Suprapubic skin (tissue), 4 donors: ENCODE measurements at regions not wholly inside any gene's neighbourhood (a gene's known extent, or its start where the extent isn't known, plus 50 kb on each side); places are given as distances from the start of the nearest gene placed in this dataset.
"Not testable (repeated sequence)": the region's sequence is repeated elsewhere in the genome, so short reads cannot be mapped to it uniquely, and the experiment has no call there.

ENCODE experiments used
- DNase-seq, 2 donors: peaks; one replicate each; pipeline ENCODE4 v3.0.0-alpha.2; 2019; ENCODE audit warnings: low spot score in 2 of 2
- H3K27ac ChIP-seq: fragments of 200-600 bp; sonication (generic); one replicate; pipeline ENCODE4 v1.5.1; 2019
- H3K27me3 ChIP-seq: fragments of 200-600 bp; sonication (generic); one replicate; pipeline ENCODE4 v1.5.1; 2019
- H3K36me3 ChIP-seq: fragments of 200-600 bp; sonication (generic); one replicate; pipeline ENCODE4 v1.5.1; 2019
- H3K4me1 ChIP-seq: fragments of 200-600 bp; sonication (generic); one replicate; pipeline ENCODE4 v1.5.1; 2019
- H3K4me3 ChIP-seq: fragments of 200-600 bp; sonication (generic); one replicate; pipeline ENCODE4 v1.5.1; 2019; ENCODE audit warnings: mild to moderate bottlenecking
- H3K9me3 ChIP-seq: fragments of 200-600 bp; sonication (generic); one replicate; pipeline ENCODE4 v1.5.1; 2019
- EP300 ChIP-seq: sonication (generic); formaldehyde crosslinking; IDR thresholded peaks from one replicate; pipeline ENCODE4 v1.6.1; 2017; ENCODE audit warnings: antibody characterized with exemption
- POLR2A ChIP-seq, 2 donors: fragments of 450-650 bp; IDR thresholded peaks; one replicate each; pipeline ENCODE4 v1.6.1; 2017; ENCODE audit warnings: antibody characterized with exemption in 2 of 2, mild to moderate bottlenecking in 2 of 2, moderate library complexity in 2 of 2
- POLR2AphosphoS5 ChIP-seq, 3 donors: sonication (generic); formaldehyde crosslinking; IDR thresholded peaks; one replicate each; pipeline ENCODE4 v1.6.1; 2017; ENCODE audit warnings: antibody characterized with exemption in 3 of 3
- WGBS: methylation state at CpG from one replicate; pipeline ENCODE4 v1.1.5; 2018; 5-methylcytosine and 5-hydroxymethylcytosine counted together
- TF ChIP-seq, protein P1 (sequence below), 2 donors: fragments of 200-600 bp in 1 of 2; fragments of 450-650 bp in 1 of 2; sonication (generic) in 1 of 2; IDR thresholded peaks; one replicate each; pipeline ENCODE4 v1.5.1; 2016 to 2019; ENCODE audit warnings: antibody characterized with exemption in 2 of 2, mild to moderate bottlenecking in 1 of 2, moderate library complexity in 1 of 2

DNA sequence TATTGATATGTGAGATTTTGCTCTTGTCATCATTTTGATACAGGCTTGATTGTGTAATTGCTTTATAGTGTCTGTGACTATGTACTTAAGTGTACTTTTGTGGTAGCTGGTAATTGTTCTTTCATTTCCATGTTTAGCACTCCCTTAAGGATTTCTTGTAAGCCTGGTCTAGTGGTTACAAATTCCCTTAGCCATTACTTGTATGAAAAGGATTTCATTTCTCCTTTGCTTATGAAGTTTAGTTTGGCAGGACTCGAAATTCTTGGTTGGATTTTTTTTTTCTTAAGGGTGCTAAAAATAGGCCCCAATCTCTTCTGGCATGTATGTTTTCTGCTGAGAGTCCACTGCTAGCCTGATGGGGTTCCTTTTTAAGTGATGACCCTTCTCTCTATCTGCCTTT lies 346.8 kb downstream of the JRKL start:
- Histone ChIP-seq H3K4me1 (no peaks in the 10 kb centered on the region), H3K36me3 (no peaks in the 10 kb centered on the region), H3K4me3 (no peak overlapping the region), H3K9me3 (no peaks in the 10 kb centered on the region), H3K27me3 (no peaks in the 10 kb centered on the region), H3K27ac (no peak overlapping the region)
- no peak for TF ChIP-seq EP300
- TF ChIP-seq, protein P1, sequence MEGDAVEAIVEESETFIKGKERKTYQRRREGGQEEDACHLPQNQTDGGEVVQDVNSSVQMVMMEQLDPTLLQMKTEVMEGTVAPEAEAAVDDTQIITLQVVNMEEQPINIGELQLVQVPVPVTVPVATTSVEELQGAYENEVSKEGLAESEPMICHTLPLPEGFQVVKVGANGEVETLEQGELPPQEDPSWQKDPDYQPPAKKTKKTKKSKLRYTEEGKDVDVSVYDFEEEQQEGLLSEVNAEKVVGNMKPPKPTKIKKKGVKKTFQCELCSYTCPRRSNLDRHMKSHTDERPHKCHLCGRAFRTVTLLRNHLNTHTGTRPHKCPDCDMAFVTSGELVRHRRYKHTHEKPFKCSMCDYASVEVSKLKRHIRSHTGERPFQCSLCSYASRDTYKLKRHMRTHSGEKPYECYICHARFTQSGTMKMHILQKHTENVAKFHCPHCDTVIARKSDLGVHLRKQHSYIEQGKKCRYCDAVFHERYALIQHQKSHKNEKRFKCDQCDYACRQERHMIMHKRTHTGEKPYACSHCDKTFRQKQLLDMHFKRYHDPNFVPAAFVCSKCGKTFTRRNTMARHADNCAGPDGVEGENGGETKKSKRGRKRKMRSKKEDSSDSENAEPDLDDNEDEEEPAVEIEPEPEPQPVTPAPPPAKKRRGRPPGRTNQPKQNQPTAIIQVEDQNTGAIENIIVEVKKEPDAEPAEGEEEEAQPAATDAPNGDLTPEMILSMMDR (IDR thresholded peaks at IDR 0.05) = no peak
- TF ChIP-seq POLR2AphosphoS5 (IDR thresholded peaks at IDR 0.05) = no peak
- no peak for TF ChIP-seq POLR2A (IDR thresholded peaks at IDR 0.05)
- WGBS = 68% methylated on average over 1 of the region's 1 CpG
- DNase-seq = no peak

DNA sequence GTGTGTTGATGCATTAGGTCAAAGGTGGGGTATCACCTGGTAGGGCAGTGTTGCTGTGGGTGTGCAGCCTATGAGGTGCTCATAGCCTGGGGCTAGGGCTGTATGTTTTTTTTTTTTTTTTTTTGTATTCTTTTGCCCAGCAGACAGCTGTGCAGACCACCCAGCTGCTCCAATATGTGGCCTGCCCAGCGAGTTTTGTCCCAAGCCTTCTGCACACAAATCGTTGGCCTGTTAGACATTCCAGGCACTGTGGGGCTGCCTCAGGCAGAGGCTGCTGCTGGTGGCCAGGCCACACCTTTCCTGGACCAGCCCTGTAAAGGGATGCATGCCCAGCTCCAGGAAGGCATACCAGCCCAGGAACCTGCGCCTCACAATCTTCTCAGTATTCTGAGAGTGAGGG lies 348.5 kb downstream of the JRKL start:
- no peaks in the 10 kb centered on the region for H3K4me1 ChIP-seq
- 79% methylated on average over 3 of the region's 3 CpGs for WGBS
- no peak for DNase-seq
- no peaks in the 10 kb centered on the region for H3K27me3 ChIP-seq
- no peak overlapping the region for H3K4me3 ChIP-seq
- no peaks in the 10 kb centered on the region for H3K9me3 ChIP-seq
- TF ChIP-seq POLR2AphosphoS5 (IDR thresholded peaks at IDR 0.05) (no peak), EP300 (no peak), POLR2A (IDR thresholded peaks at IDR 0.05) (no peak)
- TF ChIP-seq, protein P1 (IDR thresholded peaks at IDR 0.05) = no peak
- H3K27ac ChIP-seq = no peak overlapping the region
- H3K36me3 ChIP-seq = no peaks in the 10 kb centered on the region

DNA sequence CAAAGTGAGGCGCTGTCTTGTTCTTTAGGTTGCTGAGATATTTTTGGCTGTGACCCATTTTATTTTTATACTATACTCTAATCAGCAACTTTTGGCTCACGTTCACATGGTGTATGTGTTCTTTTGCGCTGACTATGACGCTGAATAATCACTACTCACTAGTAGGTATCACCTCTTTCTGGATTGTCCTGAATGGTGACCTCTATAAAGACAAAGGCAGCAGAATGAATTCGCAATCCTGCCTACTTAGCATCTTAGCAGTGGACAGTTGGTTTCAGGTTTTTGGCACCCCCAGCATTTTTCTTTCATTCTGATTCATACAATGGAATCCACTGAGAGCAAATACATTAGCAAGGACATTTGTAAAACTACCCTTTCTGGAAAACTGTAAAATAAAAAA lies 351.3 kb downstream of the JRKL start:
- TF ChIP-seq POLR2AphosphoS5 (IDR thresholded peaks at IDR 0.05) (no peak), EP300 (no peak), POLR2A (IDR thresholded peaks at IDR 0.05) (no peak)
- TF ChIP-seq, protein P1 (IDR thresholded peaks at IDR 0.05) = no peak
- Histone ChIP-seq H3K27me3 (no peaks in the 10 kb centered on the region), H3K4me3 (no peak overlapping the region), H3K9me3 (no peaks in the 10 kb centered on the region), H3K4me1 (no peaks in the 10 kb centered on the region), H3K36me3 (no peaks in the 10 kb centered on the region), H3K27ac (no peak overlapping the region)
- WGBS = 87% methylated on average over 5 of the region's 5 CpGs
- DNase-seq = no peak

DNA sequence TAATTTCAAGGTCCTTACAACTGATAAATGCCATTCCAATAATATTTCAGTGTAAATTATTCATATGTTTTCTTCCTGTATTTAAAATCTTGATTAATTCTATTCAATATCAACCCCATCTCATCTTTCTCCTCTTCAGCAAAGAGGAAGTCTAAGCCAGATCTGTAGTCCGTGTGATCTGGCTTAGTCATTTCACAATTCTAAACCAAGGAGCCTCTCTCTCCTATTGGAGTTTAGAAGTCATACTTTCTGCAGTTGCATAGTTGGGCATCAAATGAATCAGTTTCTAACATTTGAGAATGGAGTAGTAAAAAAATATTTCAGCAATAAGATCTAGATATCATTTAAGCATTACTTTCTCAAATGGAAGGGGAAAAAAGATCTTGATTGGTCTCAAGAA lies 354.9 kb downstream of the JRKL start:
- WGBS = 61% methylated on average over 1 of the region's 1 CpG
- TF ChIP-seq, protein P1 (IDR thresholded peaks at IDR 0.05) = no peak
- TF ChIP-seq POLR2A (IDR thresholded peaks at IDR 0.05) = no peak
- no peak overlapping the region for H3K4me3 ChIP-seq
- H3K27me3 ChIP-seq = no peaks in the 10 kb centered on the region
- no peaks in the 10 kb centered on the region for H3K36me3 ChIP-seq
- H3K4me1 ChIP-seq = peaks cover 8% of the 10 kb centered on the region
- no peak for DNase-seq
- H3K27ac ChIP-seq = no peak overlapping the region
- no peaks in the 10 kb centered on the region for H3K9me3 ChIP-seq

DNA sequence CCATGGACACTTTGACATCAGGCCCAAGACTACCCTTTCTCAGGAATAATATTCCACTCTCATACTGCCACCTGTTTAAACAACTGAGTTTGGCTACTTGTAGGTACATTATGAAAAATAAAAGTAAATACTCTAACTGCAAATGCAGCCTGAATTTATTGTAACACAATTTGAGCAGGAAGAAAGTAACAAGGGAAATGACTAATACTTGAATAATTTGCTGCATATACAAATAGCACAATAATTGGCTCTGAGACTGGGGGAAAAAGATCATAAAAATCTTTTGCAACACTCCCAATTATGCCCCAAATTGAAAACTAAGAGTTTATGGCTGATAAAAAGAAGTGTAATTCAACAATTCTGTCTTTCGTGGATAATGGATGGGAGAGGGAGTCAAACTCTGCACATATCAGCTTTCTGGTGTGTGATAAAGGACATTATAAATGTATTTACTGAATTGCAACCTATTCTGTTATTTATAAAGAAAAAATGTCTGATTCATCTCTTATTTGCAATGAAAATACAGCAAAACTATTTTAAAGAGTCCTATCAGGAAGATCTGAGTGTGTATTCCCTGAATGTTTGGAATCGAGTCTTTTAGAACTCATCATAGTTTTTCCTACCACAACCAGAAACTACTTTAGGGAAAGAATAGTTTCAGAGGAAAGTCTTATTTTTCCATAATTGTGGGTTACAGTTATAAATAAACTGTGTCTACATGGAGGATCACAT lies 359.0 kb downstream of the JRKL start:
- TF ChIP-seq POLR2AphosphoS5 (IDR thresholded peaks at IDR 0.05) (no peak), EP300 (no peak), POLR2A (IDR thresholded peaks at IDR 0.05) (no peak)
- TF ChIP-seq, protein P1 (IDR thresholded peaks at IDR 0.05) = no peak
- 55% methylated on average over 2 of the region's 2 CpGs for WGBS
- Histone ChIP-seq H3K36me3 (no peaks in the 10 kb centered on the region), H3K4me3 (no peak overlapping the region), H3K27me3 (no peaks in the 10 kb centered on the region), H3K27ac (no peak overlapping the region), H3K9me3 (no peaks in the 10 kb centered on the region), H3K4me1 (peaks cover 12% of the 10 kb centered on the region)
- no peak for DNase-seq

DNA sequence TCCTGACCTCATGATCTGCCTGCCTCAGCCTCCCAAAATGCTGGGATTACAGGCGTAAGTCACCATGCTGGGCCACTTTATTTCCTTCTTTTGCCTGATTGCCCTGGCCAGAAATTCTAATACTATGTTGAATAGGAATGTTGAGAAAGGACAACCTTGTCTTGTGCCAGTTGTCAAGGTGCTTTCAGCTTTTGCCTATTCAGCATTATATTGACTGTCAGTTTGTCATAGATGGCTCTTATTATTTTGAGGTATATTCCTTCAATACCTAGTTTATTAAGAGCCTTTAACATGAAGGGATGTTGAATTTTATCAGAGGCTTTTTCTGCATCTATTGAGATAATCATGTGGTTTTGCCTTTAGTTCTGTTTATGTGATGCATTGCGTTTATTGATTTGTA lies 362.0 kb downstream of the JRKL start:
- 86% methylated on average over 2 of the region's 2 CpGs for WGBS
- H3K36me3 ChIP-seq, H3K27ac ChIP-seq, H3K4me3 ChIP-seq, H3K9me3 ChIP-seq, H3K27me3 ChIP-seq, DNase-seq: not testable (repeated sequence)
- peaks cover 12% of the 10 kb centered on the region for H3K4me1 ChIP-seq
